Loucy (cell line): ENCODE measurements at regions not wholly inside any gene's neighbourhood (a gene's known extent, or its start where the extent isn't known, plus 50 kb on each side); places are given as distances from the start of the nearest gene placed in this dataset.

Experiments used
- EZH2phosphoT487 ChIP-seq: fragments of 200-600 bp; IDR thresholded peaks from 2 replicates; pipeline ENCODE4 v1.6.1; 2018; ENCODE audit warnings: antibody characterized with exemption, mild to moderate bottlenecking, moderate library complexity, borderline replicate concordance
- TF ChIP-seq, protein P1 (sequence below): fragments of 200-600 bp; sonication (generic); conservative IDR thresholded peaks from 2 replicates; pipeline ENCODE4 v1.5.1; 2014; ENCODE audit warnings: mild to moderate bottlenecking, antibody characterized with exemption, low read length

DNA sequence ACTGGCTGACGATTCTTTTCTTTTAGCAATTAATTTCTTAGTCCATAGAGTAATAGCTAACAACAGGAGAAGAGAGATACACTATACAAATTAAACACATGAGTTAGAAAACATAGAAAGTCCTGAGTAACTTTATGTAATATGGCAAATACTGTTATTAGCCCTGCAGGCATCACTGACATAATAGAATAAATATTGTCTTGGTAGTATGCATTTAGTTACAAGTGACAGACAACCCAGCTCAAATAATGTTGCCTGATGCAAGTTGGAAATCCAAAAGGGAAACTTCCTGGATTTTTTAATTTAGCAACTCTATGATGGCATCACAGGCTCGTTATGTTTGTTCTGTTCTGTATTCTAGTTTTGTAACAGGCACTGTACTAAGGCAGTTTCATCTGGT, 95.1 kb downstream of the DKK1 start:
- TF ChIP-seq EZH2phosphoT487, result no peak
- TF ChIP-seq, protein P1, sequence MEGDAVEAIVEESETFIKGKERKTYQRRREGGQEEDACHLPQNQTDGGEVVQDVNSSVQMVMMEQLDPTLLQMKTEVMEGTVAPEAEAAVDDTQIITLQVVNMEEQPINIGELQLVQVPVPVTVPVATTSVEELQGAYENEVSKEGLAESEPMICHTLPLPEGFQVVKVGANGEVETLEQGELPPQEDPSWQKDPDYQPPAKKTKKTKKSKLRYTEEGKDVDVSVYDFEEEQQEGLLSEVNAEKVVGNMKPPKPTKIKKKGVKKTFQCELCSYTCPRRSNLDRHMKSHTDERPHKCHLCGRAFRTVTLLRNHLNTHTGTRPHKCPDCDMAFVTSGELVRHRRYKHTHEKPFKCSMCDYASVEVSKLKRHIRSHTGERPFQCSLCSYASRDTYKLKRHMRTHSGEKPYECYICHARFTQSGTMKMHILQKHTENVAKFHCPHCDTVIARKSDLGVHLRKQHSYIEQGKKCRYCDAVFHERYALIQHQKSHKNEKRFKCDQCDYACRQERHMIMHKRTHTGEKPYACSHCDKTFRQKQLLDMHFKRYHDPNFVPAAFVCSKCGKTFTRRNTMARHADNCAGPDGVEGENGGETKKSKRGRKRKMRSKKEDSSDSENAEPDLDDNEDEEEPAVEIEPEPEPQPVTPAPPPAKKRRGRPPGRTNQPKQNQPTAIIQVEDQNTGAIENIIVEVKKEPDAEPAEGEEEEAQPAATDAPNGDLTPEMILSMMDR, result no peak
